WERI-Rb-1 (cell line): ENCODE measurements at regions not wholly inside any gene's neighbourhood (a gene's known extent, or its start where the extent isn't known, plus 50 kb on each side); places are given as distances from the start of the nearest gene placed in this dataset.
A peak's percentile ranks its signal among the peaks of the same experiment; 100 is the strongest.

Source experiments
- DNase-seq: peaks from one replicate; pipeline ENCODE4 v3.0.0-alpha.2; 2020
- H3K27ac ChIP-seq: fragments of 250-450 bp; sonication (Bioruptor Pico); 2 replicates; pipeline ENCODE4 v1.5.1; 2020; ENCODE audit warnings: mild to moderate bottlenecking, moderate library complexity
- H3K27me3 ChIP-seq: fragments of 250-450 bp; sonication (Bioruptor Pico); 2 replicates; pipeline ENCODE4 v1.5.1; 2021; ENCODE audit warnings: mild to moderate bottlenecking, low read depth, moderate library complexity; ENCODE audit not compliant: insufficient read depth, severe bottlenecking
- H3K36me3 ChIP-seq: fragments of 250-450 bp; sonication (Bioruptor Pico); 2 replicates; pipeline ENCODE4 v1.5.1; 2020; ENCODE audit warnings: mild to moderate bottlenecking, moderate library complexity
- H3K4me3 ChIP-seq: 2 replicates; pipeline ENCODE4 v1.5.1; 2011; ENCODE audit warnings: low read depth, mild to moderate bottlenecking, control low read depth, low read length
- H3K9me3 ChIP-seq: fragments of 250-450 bp; sonication (Bioruptor Pico); 2 replicates; pipeline ENCODE4 v1.5.1; 2021; ENCODE audit warnings: mild to moderate bottlenecking, moderate library complexity; ENCODE audit not compliant: severe bottlenecking
- CTCF ChIP-seq: IDR thresholded peaks from 2 replicates; pipeline ENCODE4 v1.5.1; 2011; ENCODE audit warnings: low read depth, mild to moderate bottlenecking, control low read depth, inconsistent platforms, low read length

GRCh38 chr1:201637282-201638079 lies 98.6 kb downstream of the NAV1 start:
- DNase-seq, result no peak
- no peak overlapping the region for H3K4me3 ChIP-seq
- peak overlapping the region; percentile 53 for H3K27ac ChIP-seq
- H3K9me3 ChIP-seq, result no peaks in the 10 kb centered on the region
- TF ChIP-seq CTCF, result no peak
- H3K36me3 ChIP-seq, result no peaks in the 10 kb centered on the region
- H3K27me3 ChIP-seq, result no peaks in the 10 kb centered on the region

GRCh38 chr1:201639391-201639790 lies 100.5 kb downstream of the NAV1 start:
- Histone ChIP-seq H3K9me3 (peaks cover 2% of the 10 kb centered on the region), H3K36me3 (no peaks in the 10 kb centered on the region), H3K4me3 (no peak overlapping the region), H3K27ac (no peak overlapping the region), H3K27me3 (no peaks in the 10 kb centered on the region)
- DNase-seq, result no peak
- TF ChIP-seq CTCF, result no peak

GRCh38 chr1:201639826-201640225 lies 100.9 kb downstream of the NAV1 start:
- DNase-seq, result no peak
- Histone ChIP-seq H3K4me3 (no peak overlapping the region), H3K9me3 (peaks cover 2% of the 10 kb centered on the region), H3K27me3 (no peaks in the 10 kb centered on the region), H3K27ac (no peak overlapping the region), H3K36me3 (no peaks in the 10 kb centered on the region)
- TF ChIP-seq CTCF, result no peak

GRCh38 chr1:201640624-201641023 lies 101.7 kb downstream of the NAV1 start:
- H3K9me3 ChIP-seq, result peaks cover 2% of the 10 kb centered on the region
- DNase-seq, result no peak

GRCh38 chr1:201641524-201642253 lies 102.8 kb downstream of the NAV1 start:
- no peaks in the 10 kb centered on the region for H3K36me3 ChIP-seq
- H3K9me3 ChIP-seq, result peaks cover 2% of the 10 kb centered on the region
- TF ChIP-seq CTCF, result no peak
- H3K4me3 ChIP-seq, result no peak overlapping the region
- DNase-seq, result no peak
- H3K27me3 ChIP-seq, result no peaks in the 10 kb centered on the region
- no peak overlapping the region for H3K27ac ChIP-seq

More at GRCh38 chr1:201640624-201641023, 101.7 kb downstream of the NAV1 start:
- no peak overlapping the region for H3K4me3 ChIP-seq
- no peak for TF ChIP-seq CTCF
- H3K36me3 ChIP-seq, result no peaks in the 10 kb centered on the region
- no peak overlapping the region for H3K27ac ChIP-seq
- H3K27me3 ChIP-seq, result no peaks in the 10 kb centered on the region
